GM12878 (cell line): ENCODE measurements at regions not wholly inside any gene's neighbourhood (a gene's known extent, or its start where the extent isn't known, plus 50 kb on each side); places are given as distances from the start of the nearest gene placed in this dataset.
"Not testable (repeated sequence)": the region's sequence is repeated elsewhere in the genome, so short reads cannot be mapped to it uniquely, and the experiment has no call there.

Experiments
- ATAC-seq: fragments of 200-7000 bp; cut with Tn5 transposase; 3 replicates; pipeline ENCODE4 v1.9.1; 2020; ENCODE audit warnings: mild to moderate bottlenecking, moderate library complexity
- BruUV-seq: library from RNA; stranded (reverse); fragments of 400-500 nt; replicated peaks from 2 replicates; lab custom pipeline; 2021; lab: Mats Ljungman, UMichigan
- CTCF ChIA-PET: fragments of 300-600 bp; sonication (Branson Sonifier 250); formaldehyde crosslinking; extraction: SDS; loops from one replicate; lab custom pipeline; 2021; ENCODE audit warnings: inconsistent platforms; lab: Yijun Ruan, JAX
- POLR2A ChIA-PET: fragments of 350-600 bp; formaldehyde crosslinking; extraction: SDS; loops from one replicate; lab custom pipeline; 2021; ENCODE audit warnings: inconsistent platforms; lab: Charles Lee
- RAD21 ChIA-PET: fragments of 300-600 bp; sonication (Branson Sonifier 250); formaldehyde crosslinking; loops from one replicate; lab custom pipeline; 2023; ENCODE audit warnings: antibody characterized with exemption; ENCODE audit not compliant: unreplicated experiment; lab: Charles Lee
- SMC1A ChIA-PET: fragments of 300-600 bp; sonication (Branson Sonifier 250); formaldehyde crosslinking; loops from one replicate; lab custom pipeline; 2023; ENCODE audit not compliant: unreplicated experiment, uncharacterized antibody; lab: Charles Lee
- DNase-seq: peaks from one replicate; pipeline ENCODE4 v3.0.0-alpha.2; 2011; ENCODE audit warnings: low read depth, low spot score
- FAIRE-seq: peaks from 3 replicates; lab custom pipeline; 2011; peaks lifted over from hg19 to GRCh38; lab: Jason Lieb, UNC
- H2AFZ ChIP-seq: 2 replicates; pipeline ENCODE4 v1.6.0; 2011; ENCODE audit warnings: low read depth, low read length, control low read depth; ENCODE audit not compliant: control insufficient read depth
- H3K27ac ChIP-seq: 2 replicates; pipeline ENCODE4 v1.5.1; 2011; ENCODE audit warnings: control low read depth; ENCODE audit not compliant: control insufficient read depth, insufficient read depth
- H3K27me3 ChIP-seq, 2 experiments: replicated peaks in 1 of 2; 2 replicates each; pipeline versions ENCODE4 v1.6.0 to v1.6.1; 2011; ENCODE audit warnings: low read length in 1 of 2; ENCODE audit not compliant: control insufficient read depth in 2 of 2, insufficient read depth in 2 of 2
- H3K36me3 ChIP-seq, 2 experiments: 2 replicates each; pipeline ENCODE4 v1.5.1; 2011; ENCODE audit warnings: low read length in 1 of 2; ENCODE audit not compliant: control insufficient read depth in 2 of 2, insufficient read depth in 2 of 2
- H3K4me1 ChIP-seq: 2 replicates; pipeline ENCODE4 v1.6.1; 2011; ENCODE audit warnings: mild to moderate bottlenecking, low read length, moderate library complexity, mixed read lengths; ENCODE audit not compliant: control insufficient read depth, insufficient read depth
- H3K4me2 ChIP-seq: 2 replicates; pipeline ENCODE4 v1.6.0; 2011; ENCODE audit warnings: control low read depth; ENCODE audit not compliant: control insufficient read depth, insufficient read depth
- H3K4me3 ChIP-seq: fragments of 200-600 bp; sonication (generic); 2 replicates; pipeline ENCODE4 v1.5.1; 2016
- H3K79me2 ChIP-seq: 2 replicates; pipeline ENCODE4 v1.6.0; 2011; ENCODE audit warnings: low read length; ENCODE audit not compliant: control insufficient read depth, insufficient read depth
- H3K9ac ChIP-seq: 2 replicates; pipeline ENCODE4 v1.8.0; 2011; ENCODE audit warnings: low read length, control low read depth, mixed read lengths; ENCODE audit not compliant: control insufficient read depth, insufficient read depth
- H3K9me3 ChIP-seq: replicated peaks from 3 replicates; pipeline ENCODE4 v1.5.1; 2011; ENCODE audit warnings: mild to moderate bottlenecking, low read length; ENCODE audit not compliant: control insufficient read depth, insufficient read depth
- H4K20me1 ChIP-seq: 2 replicates; pipeline ENCODE4 v1.6.0; 2011; ENCODE audit not compliant: control insufficient read depth, insufficient read depth
- BMI1 ChIP-seq: fragments of 450-650 bp; IDR thresholded peaks from 2 replicates; pipeline ENCODE4 v1.6.1; 2016; ENCODE audit warnings: mild to moderate bottlenecking, moderate library complexity, borderline replicate concordance
- CUX1 ChIP-seq: IDR thresholded peaks from 2 replicates; pipeline ENCODE4 v1.6.1; 2012; ENCODE audit warnings: improper control_type of control experiment, low read depth, low read length; ENCODE audit not compliant: insufficient replicate concordance
- USF1 ChIP-seq: IDR thresholded peaks from 2 replicates; pipeline ENCODE4 v1.6.1; 2011; ENCODE audit warnings: borderline replicate concordance, low read depth, mild to moderate bottlenecking, moderate library complexity, mixed read lengths, low read length; ENCODE audit not compliant: insufficient read depth; ENCODE audit errors: extremely low read length
- ZNF687 ChIP-seq: fragments of 450-650 bp; IDR thresholded peaks from 2 replicates; pipeline ENCODE4 v1.6.1; 2017; ENCODE audit warnings: mild to moderate bottlenecking, moderate library complexity
- WGBS: methylation state at CpG from one replicate; pipeline ENCODE4 v1.1.6; 2016; ENCODE audit warnings: low lambda C conversion rate; ENCODE audit not compliant: insufficient replicate concordance, insufficient coverage; ENCODE audit errors: missing lambda C conversion rate; 5-methylcytosine and 5-hydroxymethylcytosine counted together
- in situ Hi-C: fragments of 300-500 bp; cut with MboI; formaldehyde crosslinking; loops from 9 replicates; pipeline ENCODE4 v1.14.3; 2018; ENCODE audit warnings: mixed read lengths
- intact Hi-C: fragments of 100-400 bp; cut with micrococcal nuclease; formaldehyde crosslinking; loops from one replicate; pipeline ENCODE4 v1.14.2; 2022; ENCODE audit not compliant: unreplicated experiment

- TF ChIP-seq ZNF687: no peak
These were observed 337.6 kb downstream of the IRS1 start (continued) for GRCh38 chr2:226461981-226462380.

- intact Hi-C loops: not testable (repeated sequence)
These were observed 343.5 kb downstream of the IRS1 start for GRCh38 chr2:226456144-226456543.

GRCh38 chr2:226452768-226453167 is 346.9 kb downstream of the IRS1 start:
- Histone ChIP-seq H3K4me2 (no peak overlapping the region), H3K79me2 (no peaks in the 10 kb centered on the region), H3K27me3 (no peaks in the 10 kb centered on the region), H3K9ac (no peak overlapping the region), H3K4me3 (no peak overlapping the region), H3K9me3 (no peaks in the 10 kb centered on the region), H4K20me1 (no peaks in the 10 kb centered on the region), H3K36me3 (no peaks in the 10 kb centered on the region), H3K27ac (no peak overlapping the region), H3K4me1 (no peaks in the 10 kb centered on the region), H2AFZ (no peak overlapping the region)
- SMC1A ChIA-PET: no interaction called here
- ATAC-seq (no peak), FAIRE-seq (no peak), DNase-seq (no peak)
- intact Hi-C loops (no loop called here), in situ Hi-C loops (no loop called here)
- RAD21 ChIA-PET: no interaction called here
- WGBS: 37% methylated on average over 2 of the region's 2 CpGs
- POLR2A ChIA-PET: no interaction called here
- CTCF ChIA-PET: no interaction called here
- BruUV-seq: no TSS peak
- TF ChIP-seq USF1: no peak
- TF ChIP-seq BMI1: no peak
- no peak for TF ChIP-seq CUX1

More at GRCh38 chr2:226456144-226456543, 343.5 kb downstream of the IRS1 start:
- H3K9ac ChIP-seq, H4K20me1 ChIP-seq, H3K4me2 ChIP-seq, H3K4me3 ChIP-seq, H3K36me3 ChIP-seq, H3K27me3 ChIP-seq, H2AFZ ChIP-seq, BruUV-seq, H3K9me3 ChIP-seq, DNase-seq, in situ Hi-C loops, CTCF ChIA-PET, RAD21 ChIA-PET, SMC1A ChIA-PET, FAIRE-seq, POLR2A ChIA-PET, ATAC-seq, H3K27ac ChIP-seq, H3K79me2 ChIP-seq, H3K4me1 ChIP-seq: not testable (repeated sequence)
- WGBS: 0% methylated on average over 1 of the region's 1 CpG
